HFFc6 (cell line): ENCODE measurements at regions not wholly inside any gene's neighbourhood (a gene's known extent, or its start where the extent isn't known, plus 50 kb on each side); places are given as distances from the start of the nearest gene placed in this dataset.
"Not testable (repeated sequence)": the region's sequence is repeated elsewhere in the genome, so short reads cannot be mapped to it uniquely, and the experiment has no call there.

Experiments
- DNase-seq: peaks from one replicate; pipeline ENCODE4 v3.0.0-alpha.2; 2018
- H3K27ac Mint-ChIP-seq: 2 replicates; pipeline ENCODE4 v1.8.0; 2020; ENCODE audit warnings: mild to moderate bottlenecking, mixed read lengths
- H3K27me3 Mint-ChIP-seq: 2 replicates; pipeline ENCODE4 v1.8.0; 2021; ENCODE audit warnings: mild to moderate bottlenecking, moderate library complexity, mixed read lengths; ENCODE audit not compliant: insufficient read depth
- H3K36me3 Mint-ChIP-seq: 2 replicates; pipeline ENCODE4 v1.8.0; 2021; ENCODE audit warnings: low read depth, mixed read lengths
- H3K4me1 Mint-ChIP-seq: 2 replicates; pipeline ENCODE4 v1.8.0; 2020; ENCODE audit warnings: low read depth, mixed read lengths
- H3K4me3 Mint-ChIP-seq: 2 replicates; pipeline ENCODE4 v1.8.0; 2020; ENCODE audit warnings: mild to moderate bottlenecking, moderate library complexity, mixed read lengths
- H3K9me3 Mint-ChIP-seq: 2 replicates; pipeline ENCODE4 v1.8.0; 2020; ENCODE audit warnings: mild to moderate bottlenecking, mixed read lengths
- CTCF ChIP-seq: fragments of 200-600 bp; sonication (generic); IDR thresholded peaks from 2 replicates; pipeline ENCODE4 v1.5.0; 2021; ENCODE audit warnings: antibody characterized with exemption, mild to moderate bottlenecking

- DNase-seq: no peak
- H3K27ac Mint-ChIP-seq: no peak overlapping the region
- peaks cover 29% of the 10 kb centered on the region for H3K4me1 Mint-ChIP-seq
- H3K36me3 Mint-ChIP-seq: peaks cover 11% of the 10 kb centered on the region
- H3K27me3 Mint-ChIP-seq: no peaks in the 10 kb centered on the region
- H3K4me3 Mint-ChIP-seq: no peak overlapping the region
- no peak for TF ChIP-seq CTCF
- peaks cover 10% of the 10 kb centered on the region for H3K9me3 Mint-ChIP-seq
Measured at GRCh38 chr4:141543176-141543575, 93.2 kb upstream of the IL15 start.

GRCh38 chr4:141543706-141544105 is 92.7 kb upstream of the IL15 start:
- Mint-ChIP-seq H3K27me3 (no peaks in the 10 kb centered on the region), H3K9me3 (peaks cover 5% of the 10 kb centered on the region), H3K36me3 (peaks cover 6% of the 10 kb centered on the region), H3K4me1 (peaks cover 32% of the 10 kb centered on the region), H3K27ac (no peak overlapping the region), H3K4me3 (no peak overlapping the region)
- no peak for DNase-seq
- no peak for TF ChIP-seq CTCF

- no peak overlapping the region for H3K4me3 Mint-ChIP-seq
- peaks cover 25% of the 10 kb centered on the region for H3K36me3 Mint-ChIP-seq
- DNase-seq: no peak
- no peak overlapping the region for H3K27ac Mint-ChIP-seq
- H3K9me3 Mint-ChIP-seq: peaks cover 21% of the 10 kb centered on the region
- peaks cover 2% of the 10 kb centered on the region; the same call in 1 of the 2 replicates for H3K27me3 Mint-ChIP-seq
- peaks cover 9% of the 10 kb centered on the region for H3K4me1 Mint-ChIP-seq
- no peak for TF ChIP-seq CTCF
Measured at GRCh38 chr4:141548791-141549190, 87.6 kb upstream of the IL15 start.

GRCh38 chr4:141560056-141560455 is 76.3 kb upstream of the IL15 start:
- Mint-ChIP-seq H3K36me3 (no peaks in the 10 kb centered on the region), H3K4me3 (no peak overlapping the region), H3K27me3 (no peaks in the 10 kb centered on the region), H3K4me1 (peaks cover 21% of the 10 kb centered on the region), H3K9me3 (no peaks in the 10 kb centered on the region), H3K27ac (no peak overlapping the region)
- DNase-seq: no peak
- TF ChIP-seq CTCF: no peak

GRCh38 chr4:141562649-141563048 is 73.7 kb upstream of the IL15 start:
- Mint-ChIP-seq H3K4me3 (no peak overlapping the region), H3K36me3 (peaks cover under 1% of the 10 kb centered on the region; the same call in 1 of the 2 replicates), H3K27me3 (no peaks in the 10 kb centered on the region), H3K9me3 (no peaks in the 10 kb centered on the region), H3K27ac (no peak overlapping the region), H3K4me1 (peaks cover 32% of the 10 kb centered on the region)
- no peak for DNase-seq
- TF ChIP-seq CTCF: no peak

GRCh38 chr4:141563723-141564122 is 72.7 kb upstream of the IL15 start:
- no peak overlapping the region for H3K27ac Mint-ChIP-seq
- no peaks in the 10 kb centered on the region for H3K27me3 Mint-ChIP-seq
- H3K4me1 Mint-ChIP-seq: peaks cover 43% of the 10 kb centered on the region
- no peaks in the 10 kb centered on the region for H3K9me3 Mint-ChIP-seq
- no peak for TF ChIP-seq CTCF
- no peak overlapping the region for H3K4me3 Mint-ChIP-seq
- H3K36me3 Mint-ChIP-seq: peaks cover 5% of the 10 kb centered on the region; the same call in 1 of the 2 replicates
- DNase-seq: no peak

GRCh38 chr4:141564961-141565360 is 71.4 kb upstream of the IL15 start:
- not testable (repeated sequence) for H3K4me3 Mint-ChIP-seq, H3K9me3 Mint-ChIP-seq, H3K27me3 Mint-ChIP-seq, DNase-seq, H3K36me3 Mint-ChIP-seq, H3K27ac Mint-ChIP-seq
- peaks cover 54% of the 10 kb centered on the region for H3K4me1 Mint-ChIP-seq
